COLO829 (cell line): ENCODE measurements at regions not wholly inside any gene's neighbourhood (a gene's known extent, or its start where the extent isn't known, plus 50 kb on each side); places are given as distances from the start of the nearest gene placed in this dataset.
"Not testable (repeated sequence)": the region's sequence is repeated elsewhere in the genome, so short reads cannot be mapped to it uniquely, and the experiment has no call there.

ENCODE experiments used
- DNase-seq: peaks from one replicate; pipeline ENCODE4 v3.0.0; 2012; ENCODE audit warnings: low spot score

DNA sequence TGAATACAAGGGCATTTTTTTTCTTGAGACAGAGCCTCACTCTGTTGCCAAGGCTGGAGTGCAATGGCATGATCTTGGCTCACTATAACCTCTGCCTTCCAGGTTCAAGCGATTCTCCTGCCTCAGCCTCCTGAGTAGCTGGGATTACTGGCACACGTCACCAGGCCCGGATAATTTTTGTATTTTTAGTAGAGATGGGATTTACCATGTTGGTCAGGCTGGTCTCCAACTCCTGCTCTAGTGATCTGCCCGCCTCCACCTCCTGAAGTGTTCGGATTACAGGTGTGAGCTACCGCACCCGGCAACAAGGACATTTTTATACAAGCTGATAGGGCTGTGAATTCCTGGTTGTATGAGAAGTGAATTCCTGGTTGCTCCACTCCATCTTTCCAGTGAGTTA, 577.7 kb upstream of the TPTE start:
- DNase-seq: not testable (repeated sequence)

DNA sequence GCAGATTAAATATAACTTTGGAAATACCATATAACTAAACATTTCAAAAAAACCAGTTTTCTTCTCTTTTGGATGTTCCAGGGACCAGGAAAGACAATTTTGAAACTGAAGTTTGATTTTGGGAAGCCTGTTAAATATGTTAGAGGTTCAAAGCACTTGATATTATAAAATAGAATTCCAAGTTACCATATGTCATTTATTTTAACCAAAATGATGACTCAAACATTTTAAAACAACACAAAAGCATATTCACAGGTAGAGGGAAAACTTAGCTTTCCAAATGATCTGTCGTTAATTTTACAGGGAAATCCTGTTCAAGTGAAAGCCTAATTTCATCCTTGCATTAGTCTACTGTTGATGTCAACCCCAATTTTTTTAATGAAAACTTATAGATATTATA, 575.3 kb upstream of the TPTE start:
- not testable (repeated sequence) for DNase-seq

GRCh38 chr21:9949510-9950289, 571.7 kb upstream of the TPTE start:
- not testable (repeated sequence) for DNase-seq

DNA sequence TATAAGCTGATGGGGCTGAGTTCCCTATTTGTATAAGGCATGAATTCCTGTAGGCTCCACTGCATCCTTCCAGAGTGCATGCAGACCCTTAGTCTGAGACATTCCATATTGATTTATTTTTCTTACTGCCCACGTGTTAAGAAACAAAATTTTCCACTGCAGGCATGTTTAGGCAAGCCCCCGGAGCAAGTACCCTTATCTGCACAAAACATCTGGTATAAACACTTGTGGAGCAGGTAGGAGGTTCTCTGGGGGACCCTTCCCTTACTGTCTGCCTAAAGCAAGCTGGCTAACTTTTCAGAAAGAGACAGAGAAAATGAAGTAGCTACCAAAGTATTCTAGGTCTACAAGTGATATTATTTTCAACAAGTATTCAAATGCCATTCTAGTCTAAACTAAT, 571.0 kb upstream of the TPTE start:
- DNase-seq: not testable (repeated sequence)

DNA sequence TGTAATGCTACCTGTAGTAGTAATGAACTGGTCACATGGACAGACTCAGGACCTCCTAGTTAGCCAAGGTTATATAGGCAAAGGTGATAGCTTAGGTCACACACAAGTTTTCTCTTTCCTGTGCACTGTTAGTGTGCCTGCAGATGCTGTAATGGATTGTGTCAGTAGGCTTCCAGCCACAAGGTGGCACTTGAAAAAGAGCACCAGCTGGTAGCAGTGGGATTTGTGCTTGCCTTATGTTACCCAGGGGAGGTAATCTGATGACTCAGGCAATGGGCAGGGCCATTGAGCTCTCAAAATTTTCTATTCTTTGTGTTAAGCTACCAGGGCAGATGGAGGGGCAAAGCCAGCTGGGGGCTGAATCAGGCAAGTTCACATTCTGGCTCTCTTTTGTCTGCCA, 562.6 kb upstream of the TPTE start:
- DNase-seq: not testable (repeated sequence)

DNA sequence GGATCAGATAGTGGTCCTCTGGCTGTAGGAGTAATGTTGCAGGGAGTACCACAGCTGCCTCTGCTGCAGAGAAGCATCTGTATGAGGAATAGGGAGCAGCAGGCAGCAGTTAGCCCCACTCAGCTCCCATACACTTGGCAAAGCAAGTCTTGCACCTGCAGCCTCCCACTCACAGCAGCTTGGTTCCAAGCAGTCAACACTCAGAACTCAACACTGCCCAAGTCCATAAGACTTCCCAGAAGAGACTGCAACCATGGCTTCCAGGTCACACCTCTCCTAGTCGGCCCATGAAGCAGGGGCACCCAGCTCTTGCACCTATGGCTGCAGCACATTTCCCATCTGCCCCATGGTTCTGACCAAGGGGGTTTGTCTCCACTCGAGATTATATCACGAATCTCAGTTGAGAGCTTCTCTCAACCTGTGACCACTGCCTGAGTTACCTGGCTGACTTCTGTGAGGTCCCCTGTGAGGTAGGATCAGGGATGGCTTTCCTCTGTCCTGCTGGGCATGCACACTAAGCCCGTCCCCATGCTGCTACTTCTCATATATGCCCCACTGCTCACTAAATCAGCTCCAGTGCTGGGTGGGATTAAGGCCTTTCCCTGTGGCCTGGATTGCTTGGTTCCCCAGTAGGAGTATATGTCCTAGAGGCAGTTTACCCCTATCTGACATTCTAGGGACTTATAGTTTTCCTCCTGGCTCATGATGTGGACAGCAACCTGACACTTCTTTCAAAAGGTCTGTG, 562.0 kb upstream of the TPTE start:
- not testable (repeated sequence) for DNase-seq

DNA sequence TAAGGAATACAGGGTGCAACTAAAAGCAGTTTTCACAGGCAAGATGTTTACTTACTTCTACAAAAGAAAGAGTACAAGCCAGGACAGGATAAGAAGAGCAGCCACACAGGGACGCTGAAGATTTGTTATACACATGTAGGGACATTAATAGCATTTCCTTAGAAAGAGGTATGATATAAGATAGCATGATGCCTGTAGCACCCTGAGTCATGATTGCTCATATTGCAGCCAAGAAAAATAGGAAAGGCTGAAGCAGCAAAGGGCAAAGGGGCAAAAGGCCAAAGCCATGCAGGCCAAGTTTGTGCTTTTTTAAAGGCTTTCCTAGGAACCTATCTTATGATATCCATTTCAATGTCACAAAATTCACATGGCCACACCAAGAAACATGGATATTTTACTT, 552.0 kb upstream of the TPTE start:
- not testable (repeated sequence) for DNase-seq

DNA sequence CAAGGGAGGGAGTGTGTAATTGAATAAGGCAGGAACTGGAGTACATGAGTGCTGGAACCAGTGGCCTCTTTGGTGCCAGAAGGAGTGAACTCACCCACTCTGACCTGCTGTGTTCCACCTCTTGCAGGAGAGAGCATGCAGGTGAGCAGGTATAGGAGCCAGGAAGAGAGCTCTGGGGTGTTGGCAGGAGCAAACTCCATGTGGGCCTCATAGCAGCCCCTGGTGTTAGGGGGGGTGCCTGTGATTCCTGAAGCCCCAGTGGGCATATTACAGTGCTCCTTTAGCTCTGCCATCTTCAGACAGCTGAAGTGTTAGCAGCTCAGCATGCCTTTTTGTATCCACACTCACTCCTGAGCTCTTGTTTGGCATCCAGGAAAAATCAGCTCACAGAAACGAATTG, 549.4 kb upstream of the TPTE start:
- DNase-seq: not testable (repeated sequence)

DNA sequence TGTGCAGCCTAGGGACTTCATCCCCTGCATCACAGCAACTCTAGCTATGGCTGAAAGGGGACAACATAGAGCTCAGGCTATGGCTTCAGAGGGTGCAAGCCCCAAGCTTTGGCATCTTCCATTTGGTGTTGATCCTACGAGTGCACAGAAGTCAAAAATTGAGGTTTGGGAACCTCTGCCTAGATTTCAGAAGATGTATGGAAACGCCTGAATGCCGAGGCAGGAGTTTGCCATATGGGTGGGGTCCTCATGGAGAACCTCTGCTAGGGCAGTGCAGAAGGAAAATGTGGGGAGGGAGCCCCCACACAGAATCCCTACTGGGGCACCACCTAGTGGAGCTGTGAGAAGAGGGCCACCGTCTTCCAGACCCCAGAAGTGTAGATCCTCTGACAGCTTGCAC, 543.0 kb upstream of the TPTE start:
- not testable (repeated sequence) for DNase-seq

GRCh38 chr21:9997507-9997906, 523.9 kb upstream of the TPTE start:
- not testable (repeated sequence) for DNase-seq

- not testable (repeated sequence) for DNase-seq
These were observed 518.5 kb upstream of the TPTE start for GRCh38 chr21:10002762-10003313.

DNA sequence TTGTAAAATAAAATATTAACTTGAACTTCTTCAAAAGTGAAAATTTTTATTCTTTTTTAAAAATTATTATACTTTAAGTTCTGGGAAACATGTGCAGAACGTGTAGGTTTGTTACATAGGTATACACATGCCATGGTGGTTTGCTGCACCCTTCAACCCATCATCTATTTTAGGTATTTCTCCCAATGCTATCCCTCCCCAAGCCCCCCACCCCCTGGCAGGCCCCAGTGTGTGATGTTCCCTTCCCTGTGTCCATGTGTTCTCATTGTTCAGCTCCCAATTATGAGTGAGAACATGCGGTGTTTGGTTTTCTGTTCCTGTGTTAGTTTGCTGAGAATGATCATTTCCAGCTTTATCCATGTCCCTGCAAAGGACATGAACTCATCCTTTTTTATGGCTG, 515.6 kb upstream of the TPTE start:
- not testable (repeated sequence) for DNase-seq

DNA sequence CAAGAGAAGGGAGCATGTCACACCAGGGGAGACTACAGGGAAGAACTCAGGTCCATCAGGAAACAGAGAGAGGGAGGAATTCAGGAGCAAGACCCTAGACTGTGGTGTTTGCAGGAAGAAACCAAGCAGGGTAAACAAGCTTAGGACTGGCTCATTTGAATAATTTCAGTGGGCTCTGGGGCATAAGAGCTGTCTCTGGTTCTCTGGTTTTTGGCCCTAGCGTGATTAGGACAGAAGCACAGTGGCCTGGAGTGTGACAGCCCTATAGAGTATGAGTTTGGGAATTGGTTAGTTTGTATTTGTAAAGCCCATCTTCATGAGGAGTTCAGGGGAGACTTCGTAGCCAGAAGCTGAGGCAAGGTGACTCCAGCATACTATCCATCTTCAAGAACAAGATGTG, 504.4 kb upstream of the TPTE start:
- DNase-seq: not testable (repeated sequence)

- not testable (repeated sequence) for DNase-seq
These were observed 503.6 kb upstream of the TPTE start for GRCh38 chr21:10017757-10018156.

GRCh38 chr21:10021462-10021861, 499.9 kb upstream of the TPTE start:
- not testable (repeated sequence) for DNase-seq

- DNase-seq: not testable (repeated sequence)
These were observed 498.6 kb upstream of the TPTE start for GRCh38 chr21:10022745-10023144.
